ENCODE measurements at regions not wholly inside any gene's neighbourhood (a gene's known extent, or its start where the extent isn't known, plus 50 kb on each side); places are given as distances from the start of the nearest gene placed in this dataset.

- Histone ChIP-seq H3K4me3 (no peak overlapping the region), H3K27me3 (no peaks in the 10 kb centered on the region), H3K9me3 (peaks cover 0 to 9% (median 2%) of the 10 kb centered on the region in 4 donors), H3K4me1 (no peaks in the 10 kb centered on the region), H3K36me3 (no peaks in the 10 kb centered on the region), H3K27ac (no peak overlapping the region)
- no peak for DNase-seq
- intact Hi-C loops (cut with DNase I; ENCODE audit: low total_unique reads), result no loop called here
- WGBS, 5 donors, result 21 to 56% (median 48%) methylated on average over 1 of the region's 1 CpG
- TF ChIP-seq CTCF (IDR thresholded peaks at IDR 0.05), result no peak
- no peak for TF ChIP-seq POLR2A (IDR thresholded peaks at IDR 0.05)
- TF ChIP-seq POLR2AphosphoS5 (IDR thresholded peaks at IDR 0.05), result no peak
- TF ChIP-seq EP300 (IDR thresholded peaks at IDR 0.05), result no peak
Measured at GRCh38 chr2:149841396-149841795, 253.8 kb upstream of the MMADHC start.

GRCh38 chr2:149832324-149832723, 244.7 kb upstream of the MMADHC start:
- no peak for DNase-seq
- Histone ChIP-seq H3K27me3 (no peaks in the 10 kb centered on the region), H3K27ac (no peak overlapping the region), H3K4me1 (no peaks in the 10 kb centered on the region), H3K4me3 (no peak overlapping the region), H3K9me3 (peaks cover 0 to 8% (median 2%) of the 10 kb centered on the region in 4 donors), H3K36me3 (no peaks in the 10 kb centered on the region)
- intact Hi-C loops (cut with DNase I; ENCODE audit: low total_unique reads), result no loop called here
- no peak for TF ChIP-seq EP300 (IDR thresholded peaks at IDR 0.05)
- no peak for TF ChIP-seq CTCF (IDR thresholded peaks at IDR 0.05)
- no peak for TF ChIP-seq POLR2AphosphoS5 (IDR thresholded peaks at IDR 0.05)
- no peak for TF ChIP-seq POLR2A (IDR thresholded peaks at IDR 0.05)
- 74 to 86% (median 85%) methylated on average over 2 of the region's 2 CpGs for WGBS, 5 donors

GRCh38 chr2:149828520-149829210, 241.1 kb upstream of the MMADHC start:
- Histone ChIP-seq H3K4me1 (no peaks in the 10 kb centered on the region), H3K27ac (no peak overlapping the region), H3K9me3 (peaks cover 0 to 4% (median 0%) of the 10 kb centered on the region in 4 donors), H3K36me3 (no peaks in the 10 kb centered on the region), H3K27me3 (no peaks in the 10 kb centered on the region), H3K4me3 (no peak overlapping the region)
- TF ChIP-seq POLR2A (IDR thresholded peaks at IDR 0.05) (no peak), POLR2AphosphoS5 (IDR thresholded peaks at IDR 0.05) (no peak), EP300 (IDR thresholded peaks at IDR 0.05) (no peak), CTCF (IDR thresholded peaks at IDR 0.05) (no peak)
- 85 to 98% (median 90%) methylated on average over 2 of the region's 2 CpGs for WGBS, 5 donors
- intact Hi-C loops (cut with DNase I; ENCODE audit: low total_unique reads), result no loop called here
- no peak for DNase-seq

GRCh38 chr2:149827585-149828126, 240.1 kb upstream of the MMADHC start:
- H3K4me1 ChIP-seq, result no peaks in the 10 kb centered on the region
- intact Hi-C loops (cut with DNase I; ENCODE audit: low total_unique reads), result no loop called here
- peaks cover 0 to 4% (median 0%) of the 10 kb centered on the region in 4 donors for H3K9me3 ChIP-seq
- DNase-seq, result no peak
- 62 to 74% (median 71%) methylated on average over 2 of the region's 2 CpGs for WGBS, 5 donors
- no peaks in the 10 kb centered on the region for H3K36me3 ChIP-seq
- H3K27ac ChIP-seq, result no peak overlapping the region
- TF ChIP-seq CTCF (IDR thresholded peaks at IDR 0.05), result no peak
- TF ChIP-seq POLR2A (IDR thresholded peaks at IDR 0.05), result no peak
- TF ChIP-seq EP300 (IDR thresholded peaks at IDR 0.05), result no peak
- H3K4me3 ChIP-seq, result no peak overlapping the region
- H3K27me3 ChIP-seq, result no peaks in the 10 kb centered on the region

Measured in stomach (tissue), 8 donors.